Endodermal cell (in vitro differentiated cells): ENCODE measurements at regions not wholly inside any gene's neighbourhood (a gene's known extent, or its start where the extent isn't known, plus 50 kb on each side); places are given as distances from the start of the nearest gene placed in this dataset.

Experiments
- DNase-seq: peaks from one replicate; pipeline ENCODE4 v3.0.0-alpha.2; 2017
- H3K27ac ChIP-seq: 2 replicates; pipeline ENCODE4 v1.5.1; 2013; ENCODE audit warnings: mild to moderate bottlenecking, low read depth, low read length, moderate library complexity
- H3K27me3 ChIP-seq: 2 replicates; pipeline ENCODE4 v1.6.1; 2013; ENCODE audit warnings: mild to moderate bottlenecking, low read length, moderate library complexity; ENCODE audit not compliant: insufficient read depth, control insufficient read depth, poor library complexity, severe bottlenecking
- H3K36me3 ChIP-seq: 2 replicates; pipeline ENCODE4 v1.7.0; 2013; ENCODE audit warnings: mild to moderate bottlenecking, low read length, moderate library complexity; ENCODE audit not compliant: control insufficient read depth, insufficient read depth
- H3K4me1 ChIP-seq: one replicate; pipeline ENCODE4 v1.7.0; 2013; ENCODE audit warnings: low read length; ENCODE audit not compliant: control insufficient read depth, insufficient read depth
- H3K4me3 ChIP-seq: 2 replicates; pipeline ENCODE4 v1.5.1; 2013; ENCODE audit warnings: mild to moderate bottlenecking, low read length, moderate library complexity
- H3K9ac ChIP-seq: 2 replicates; pipeline ENCODE4 v1.6.1; 2013; ENCODE audit warnings: mild to moderate bottlenecking, low read length, moderate library complexity; ENCODE audit not compliant: poor library complexity, severe bottlenecking; ENCODE audit errors: extremely low read depth
- H3K9me3 ChIP-seq: 2 replicates; pipeline ENCODE4 v1.6.1; 2013; ENCODE audit warnings: mild to moderate bottlenecking, low read length, moderate library complexity; ENCODE audit not compliant: control insufficient read depth
- H3K27ac Mint-ChIP-seq: 2 replicates; pipeline ENCODE4 v1.8.0; 2020; ENCODE audit warnings: mixed read lengths
- H3K27me3 Mint-ChIP-seq: 2 replicates; pipeline ENCODE4 v1.8.0; 2021; ENCODE audit warnings: mild to moderate bottlenecking, mixed read lengths; ENCODE audit not compliant: insufficient read depth
- H3K36me3 Mint-ChIP-seq: 2 replicates; pipeline ENCODE4 v1.8.0; 2020; ENCODE audit warnings: low read depth, mixed read lengths
- H3K4me1 Mint-ChIP-seq: 2 replicates; pipeline ENCODE4 v1.8.0; 2020; ENCODE audit warnings: mixed read lengths
- H3K4me3 Mint-ChIP-seq: 2 replicates; pipeline ENCODE4 v1.8.0; 2020; ENCODE audit warnings: mild to moderate bottlenecking, moderate library complexity, mixed read lengths
- H3K9me3 Mint-ChIP-seq: 2 replicates; pipeline ENCODE4 v1.8.0; 2020; ENCODE audit warnings: mild to moderate bottlenecking, mixed read lengths
- WGBS, 2 experiments: methylation state at CpG; one replicate each; pipeline versions ENCODE4 v1.1.5 to v1.1.7; 2013; ENCODE audit warnings: missing lambda C conversion rate in 2 of 2, mixed read lengths in 1 of 2; ENCODE audit not compliant: insufficient coverage in 1 of 2, insufficient read length in 1 of 2; 5-methylcytosine and 5-hydroxymethylcytosine counted together
- TF ChIP-seq, protein P1 (sequence below): fragments of 200-600 bp; sonication (generic); conservative IDR thresholded peaks from 2 replicates; pipeline ENCODE4 v1.5.0; 2021; ENCODE audit warnings: antibody characterized with exemption, mild to moderate bottlenecking

DNA sequence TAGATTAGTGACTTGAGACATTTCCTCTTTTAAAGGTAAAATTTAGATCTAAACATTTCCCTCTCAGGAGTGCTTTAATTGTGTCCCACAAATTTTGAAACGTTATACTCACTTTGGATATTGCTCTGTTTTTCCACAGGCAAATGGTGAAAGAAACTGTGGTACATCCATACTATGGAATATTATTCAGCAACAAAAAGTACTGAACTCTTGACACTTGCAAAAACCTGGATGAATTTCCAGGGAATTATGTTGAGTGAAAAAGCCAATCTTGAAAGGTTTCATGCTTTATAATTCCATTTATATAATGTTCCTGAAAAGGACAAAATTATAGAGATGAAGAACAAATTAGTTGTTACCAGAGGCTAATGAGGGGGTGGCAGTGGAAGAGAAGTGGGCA, 153.3 kb upstream of the SVIL start:
- H3K27ac ChIP-seq = no peak overlapping the region
- H3K4me3 Mint-ChIP-seq = no peak overlapping the region
- 69% methylated on average over 1 of the region's 1 CpG; no CpG with 5 or more reads in 1 of the 2 experiments for WGBS, 2 experiments

DNA sequence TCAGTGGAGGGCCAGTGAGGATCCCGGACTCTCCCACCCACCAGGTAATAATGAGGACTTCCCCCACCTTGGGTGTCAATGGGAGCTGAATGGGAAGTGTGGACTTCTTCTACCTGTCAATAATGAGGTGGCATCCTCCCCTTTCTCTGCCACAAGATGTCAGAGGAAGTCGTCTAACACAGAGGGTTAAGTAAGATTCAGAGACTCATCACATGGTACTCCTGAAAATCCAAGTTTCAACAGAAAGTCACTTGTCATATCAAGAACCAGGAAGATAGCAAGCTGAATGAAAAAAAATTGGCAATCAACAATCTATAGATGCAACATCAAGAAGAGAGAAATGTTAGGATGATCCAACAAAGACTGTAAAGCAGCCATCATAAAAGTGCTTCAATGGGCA, 150.9 kb upstream of the SVIL start:
- no peak for DNase-seq
- Mint-ChIP-seq H3K36me3 (no peaks in the 10 kb centered on the region), H3K27me3 (no peaks in the 10 kb centered on the region), H3K4me1 (peaks cover 2% of the 10 kb centered on the region), H3K9me3 (no peaks in the 10 kb centered on the region), H3K27ac (no peak overlapping the region), H3K4me3 (no peak overlapping the region)
- 80 to 87% methylated on average over 1 to 2 of the region's 2 CpGs for WGBS, 2 experiments
- no peaks in the 10 kb centered on the region for H3K36me3 ChIP-seq
- H3K27me3 ChIP-seq = no peaks in the 10 kb centered on the region
- H3K4me1 ChIP-seq = no peaks in the 10 kb centered on the region
- TF ChIP-seq, protein P1, sequence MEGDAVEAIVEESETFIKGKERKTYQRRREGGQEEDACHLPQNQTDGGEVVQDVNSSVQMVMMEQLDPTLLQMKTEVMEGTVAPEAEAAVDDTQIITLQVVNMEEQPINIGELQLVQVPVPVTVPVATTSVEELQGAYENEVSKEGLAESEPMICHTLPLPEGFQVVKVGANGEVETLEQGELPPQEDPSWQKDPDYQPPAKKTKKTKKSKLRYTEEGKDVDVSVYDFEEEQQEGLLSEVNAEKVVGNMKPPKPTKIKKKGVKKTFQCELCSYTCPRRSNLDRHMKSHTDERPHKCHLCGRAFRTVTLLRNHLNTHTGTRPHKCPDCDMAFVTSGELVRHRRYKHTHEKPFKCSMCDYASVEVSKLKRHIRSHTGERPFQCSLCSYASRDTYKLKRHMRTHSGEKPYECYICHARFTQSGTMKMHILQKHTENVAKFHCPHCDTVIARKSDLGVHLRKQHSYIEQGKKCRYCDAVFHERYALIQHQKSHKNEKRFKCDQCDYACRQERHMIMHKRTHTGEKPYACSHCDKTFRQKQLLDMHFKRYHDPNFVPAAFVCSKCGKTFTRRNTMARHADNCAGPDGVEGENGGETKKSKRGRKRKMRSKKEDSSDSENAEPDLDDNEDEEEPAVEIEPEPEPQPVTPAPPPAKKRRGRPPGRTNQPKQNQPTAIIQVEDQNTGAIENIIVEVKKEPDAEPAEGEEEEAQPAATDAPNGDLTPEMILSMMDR = no peak
- H3K4me3 ChIP-seq = no peak overlapping the region
- H3K27ac ChIP-seq = no peak overlapping the region
- no peak overlapping the region for H3K9ac ChIP-seq
- peaks cover 10% of the 10 kb centered on the region for H3K9me3 ChIP-seq

More for the DNA sequence above, 153.3 kb upstream of the SVIL start:
- Mint-ChIP-seq H3K27me3 (no peaks in the 10 kb centered on the region), H3K9me3 (no peaks in the 10 kb centered on the region), H3K36me3 (no peaks in the 10 kb centered on the region), H3K4me1 (peaks cover 2% of the 10 kb centered on the region), H3K27ac (no peak overlapping the region)
- TF ChIP-seq, protein P1 = no peak
- DNase-seq = no peak
- H3K27me3 ChIP-seq = no peaks in the 10 kb centered on the region
- H3K9me3 ChIP-seq = peaks cover 10% of the 10 kb centered on the region
- no peaks in the 10 kb centered on the region for H3K36me3 ChIP-seq
- H3K9ac ChIP-seq = no peak overlapping the region
- H3K4me3 ChIP-seq = no peak overlapping the region
- no peaks in the 10 kb centered on the region for H3K4me1 ChIP-seq

DNA sequence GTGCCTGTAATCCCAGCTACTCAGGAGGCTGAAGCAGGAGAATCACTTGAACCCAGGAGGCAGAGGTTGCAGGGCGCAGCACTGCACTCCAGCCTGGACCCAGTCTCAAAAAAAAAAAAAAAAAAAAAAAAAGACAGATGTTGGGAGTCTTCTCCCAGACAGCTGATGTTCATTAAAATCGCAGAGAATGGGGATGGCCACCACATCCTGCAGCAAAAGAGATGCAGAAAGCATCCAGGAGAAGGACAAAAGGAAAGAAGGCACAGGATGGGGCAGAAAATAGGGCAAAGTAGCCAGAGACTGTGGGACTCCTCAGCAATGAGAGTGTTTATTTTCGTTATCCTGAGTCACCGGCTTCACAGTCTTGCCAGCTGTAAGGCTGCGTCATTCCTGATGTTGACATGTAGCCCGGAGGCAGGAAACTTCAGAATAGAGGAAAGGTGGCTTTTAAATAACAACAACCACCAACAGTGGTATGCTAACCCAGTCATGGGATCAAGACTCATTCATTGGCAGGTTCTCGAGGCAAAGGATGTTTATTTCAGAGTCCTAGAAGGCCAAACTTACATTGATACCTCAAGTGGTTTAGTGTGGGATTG, 149.5 kb upstream of the SVIL start:
- Mint-ChIP-seq H3K4me3 (no peak overlapping the region), H3K27me3 (no peaks in the 10 kb centered on the region), H3K9me3 (no peaks in the 10 kb centered on the region), H3K36me3 (no peaks in the 10 kb centered on the region), H3K4me1 (peaks cover 2% of the 10 kb centered on the region), H3K27ac (no peak overlapping the region)
- Histone ChIP-seq H3K27ac (no peak overlapping the region), H3K9me3 (peaks cover 10% of the 10 kb centered on the region), H3K36me3 (no peaks in the 10 kb centered on the region), H3K27me3 (no peaks in the 10 kb centered on the region), H3K9ac (no peak overlapping the region), H3K4me3 (no peak overlapping the region), H3K4me1 (no peaks in the 10 kb centered on the region)
- TF ChIP-seq, protein P1 = no peak
- peak; percentile 73 for DNase-seq
- 51 to 66% methylated on average over 3 to 7 of the region's 7 CpGs for WGBS, 2 experiments
